Dermis blood vessel endothelial cell (primary cell): ENCODE measurements at regions not wholly inside any gene's neighbourhood (a gene's known extent, or its start where the extent isn't known, plus 50 kb on each side); places are given as distances from the start of the nearest gene placed in this dataset.
A peak's percentile ranks its signal among the peaks of the same experiment; 100 is the strongest.

Experiments
- DNase-seq: peaks from one replicate; pipeline ENCODE4 v3.0.0; 2010

DNA sequence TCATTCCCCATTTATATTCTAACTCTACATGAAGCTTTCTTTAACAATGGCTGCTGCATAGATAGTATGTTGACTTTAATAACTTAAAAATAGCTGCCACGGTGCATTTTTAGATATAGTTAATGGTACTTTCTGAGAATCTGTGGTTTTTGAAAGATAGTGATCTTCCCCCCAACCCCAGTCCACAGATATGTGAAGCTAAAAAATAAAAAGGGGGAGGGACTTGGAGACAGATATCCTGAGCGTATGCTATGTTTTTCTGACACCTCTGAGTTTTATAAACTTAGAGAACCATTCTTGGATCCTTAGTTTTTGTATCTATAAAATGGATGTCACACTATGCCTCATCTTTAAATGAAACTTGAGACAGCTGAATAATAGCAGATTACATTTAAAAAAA is 120.5 kb downstream of the SNX18 start:
- DNase-seq: no peak

DNA sequence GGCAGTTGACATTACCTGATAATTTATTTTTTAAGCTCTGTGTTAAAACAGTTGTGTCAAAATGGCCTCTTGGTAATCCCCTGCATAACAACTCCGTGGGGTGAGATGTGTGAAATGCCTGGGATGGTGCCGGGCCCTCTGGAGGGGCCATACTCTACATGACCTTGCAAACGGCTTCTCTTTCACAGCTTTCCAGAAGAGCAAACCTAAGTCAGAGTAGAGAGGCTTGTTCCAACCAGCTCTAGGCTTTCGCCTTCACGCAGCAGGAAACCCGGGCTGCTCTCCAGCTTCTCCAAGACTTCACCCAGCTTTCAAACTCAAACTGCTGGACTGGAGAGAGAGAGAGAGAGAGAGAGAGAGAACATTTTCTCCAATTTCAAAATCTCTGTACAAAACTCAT is 120.1 kb downstream of the SNX18 start:
- DNase-seq: no peak

GRCh38 chr5:54634089-54634488 is 116.5 kb downstream of the SNX18 start:
- no peak for DNase-seq

- no peak for DNase-seq
Observed at GRCh38 chr5:54632131-54632701, 114.7 kb downstream of the SNX18 start.

DNA sequence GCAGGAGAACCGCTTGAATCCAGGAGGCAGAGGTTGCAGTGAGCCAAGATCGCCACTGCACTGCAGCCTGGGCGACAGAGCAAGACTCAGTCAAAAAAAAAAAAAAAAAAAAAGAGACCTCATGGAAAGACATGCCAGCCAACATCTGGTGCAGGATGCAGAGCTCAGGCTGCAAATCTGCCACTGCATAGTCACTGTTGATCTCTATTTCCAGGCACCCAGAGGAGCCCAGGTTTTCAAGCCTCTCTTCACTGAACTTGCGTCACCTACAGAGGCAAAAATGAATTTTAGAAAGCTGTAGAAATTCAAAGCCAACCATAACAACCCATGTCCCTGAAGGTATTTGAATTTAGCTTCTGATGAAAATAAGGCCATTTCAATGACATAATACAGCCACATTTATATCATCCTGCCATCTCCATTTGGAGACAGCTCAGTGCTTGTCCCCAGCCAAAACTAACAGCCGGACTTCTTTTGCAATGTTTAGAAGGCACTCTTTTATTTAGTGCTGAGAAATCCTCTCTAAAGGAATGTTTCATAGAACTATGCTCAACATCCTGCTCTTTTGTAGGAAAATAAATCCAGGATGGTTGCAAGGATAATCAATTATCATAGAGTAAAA is 113.3 kb downstream of the SNX18 start:
- DNase-seq: no peak

DNA sequence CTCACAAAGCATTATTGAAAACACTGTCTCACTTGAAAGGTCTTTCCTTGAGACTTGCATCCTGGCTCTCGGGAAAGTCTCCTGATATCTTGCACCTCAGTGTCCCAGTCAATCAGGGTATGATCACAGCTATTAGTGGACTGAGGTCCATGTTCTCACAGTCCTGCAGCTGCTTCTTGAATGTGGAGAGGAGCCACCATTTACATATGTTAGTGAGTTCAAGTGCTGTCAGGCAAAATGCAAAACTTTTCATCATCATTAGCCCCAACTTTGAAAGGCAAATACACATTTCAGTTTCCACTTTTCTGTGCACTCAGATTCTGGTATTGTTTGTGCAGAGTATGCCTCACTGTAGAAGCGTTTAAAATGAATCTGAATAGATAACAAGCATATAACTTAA is 111.6 kb downstream of the SNX18 start:
- no peak for DNase-seq

DNA sequence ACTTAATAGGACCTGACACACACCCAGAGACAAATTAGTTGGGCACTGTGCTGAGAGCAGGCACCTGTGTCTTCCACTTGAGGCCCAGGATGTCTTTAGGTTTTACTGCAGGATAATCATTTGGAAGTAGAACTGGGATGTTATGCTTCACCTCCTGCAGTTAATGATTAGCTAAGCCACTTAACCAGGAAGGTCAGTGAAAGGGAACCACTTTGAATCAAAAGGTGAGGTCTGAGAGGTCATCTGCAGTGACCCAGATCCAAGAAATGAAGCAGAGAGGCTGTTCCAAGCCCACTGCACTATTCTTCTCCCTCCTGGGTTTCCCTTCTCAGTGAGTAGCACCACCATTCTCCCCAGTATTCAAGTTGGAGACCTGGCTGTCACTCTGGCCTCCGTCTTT is 110.5 kb downstream of the SNX18 start:
- no peak for DNase-seq

DNA sequence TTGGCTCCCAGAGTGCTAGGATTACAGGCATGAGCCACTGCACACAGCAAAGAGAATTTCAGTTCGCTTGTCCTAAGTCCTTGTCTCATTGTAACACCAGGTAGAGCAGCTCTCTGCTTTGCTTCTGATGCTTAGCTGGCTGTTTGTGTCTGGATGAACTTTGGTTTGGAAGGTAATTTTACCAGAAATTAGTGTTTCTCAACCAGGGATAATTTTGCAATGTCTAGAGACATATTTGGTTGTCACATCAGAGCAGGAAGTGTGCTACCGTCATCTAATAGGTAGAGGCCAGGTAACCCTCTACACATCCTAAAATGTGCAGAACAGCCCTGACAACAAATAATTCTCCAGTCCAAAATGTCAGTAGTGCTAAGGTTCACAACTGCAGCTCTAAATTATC is 108.8 kb downstream of the SNX18 start:
- DNase-seq: no peak

DNA sequence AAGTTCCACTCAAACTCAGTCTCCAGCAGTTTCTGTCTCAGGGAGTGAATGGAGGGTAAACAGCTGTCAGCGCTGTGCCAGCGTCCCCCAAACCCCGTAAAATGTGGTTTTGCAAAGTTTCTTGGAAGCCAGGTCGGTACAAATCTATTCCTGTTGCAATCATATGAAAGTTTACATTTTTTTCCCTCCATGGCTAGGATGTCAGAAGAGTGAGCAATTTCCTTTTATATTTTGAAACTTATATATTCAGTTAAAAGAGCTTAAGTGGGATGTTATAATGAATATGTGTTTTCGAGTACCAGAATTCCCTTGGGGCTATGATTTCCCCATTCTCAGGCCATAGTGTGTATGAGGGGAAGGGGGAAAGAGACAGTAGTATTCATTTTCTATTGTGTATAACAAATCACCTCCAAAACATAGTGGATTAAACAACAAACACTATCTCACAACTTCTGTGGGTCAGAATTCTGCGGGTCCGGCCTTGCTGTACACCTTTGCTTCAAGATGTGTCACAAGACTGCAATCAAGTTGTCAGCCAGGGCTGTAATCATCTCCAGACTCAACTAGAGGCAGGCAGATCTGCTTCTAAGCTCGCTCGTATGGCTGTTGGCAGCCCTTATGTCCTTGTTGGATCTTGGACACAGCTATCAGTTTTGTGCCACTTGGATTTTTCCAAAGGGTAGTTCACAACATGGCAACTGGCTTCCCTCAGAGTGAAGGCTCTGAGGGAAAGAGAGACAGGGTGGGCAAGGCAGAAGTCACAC is 107.4 kb downstream of the SNX18 start:
- no peak for DNase-seq

- DNase-seq: no peak
Observed at GRCh38 chr5:54621709-54622108, 104.2 kb downstream of the SNX18 start.

DNA sequence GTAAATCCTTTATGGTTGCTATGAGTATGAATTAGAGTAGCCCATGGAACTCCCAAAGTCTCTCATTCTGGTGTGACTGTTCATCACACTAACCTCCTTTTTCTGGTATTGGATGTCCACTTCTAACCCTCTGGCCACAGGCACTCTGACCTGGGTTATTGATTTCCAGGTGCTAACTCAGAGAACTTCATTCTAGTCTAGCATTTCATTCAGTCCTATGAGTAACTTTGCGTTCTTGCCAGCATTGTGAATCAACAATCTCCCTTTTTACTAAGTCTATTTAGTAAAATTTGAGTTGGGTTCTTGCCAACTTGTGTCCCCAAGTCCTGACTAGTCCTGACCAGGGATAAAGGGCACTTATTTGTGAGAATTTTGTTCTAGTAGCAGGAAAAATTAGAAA is 103.5 kb downstream of the SNX18 start:
- DNase-seq: no peak

DNA sequence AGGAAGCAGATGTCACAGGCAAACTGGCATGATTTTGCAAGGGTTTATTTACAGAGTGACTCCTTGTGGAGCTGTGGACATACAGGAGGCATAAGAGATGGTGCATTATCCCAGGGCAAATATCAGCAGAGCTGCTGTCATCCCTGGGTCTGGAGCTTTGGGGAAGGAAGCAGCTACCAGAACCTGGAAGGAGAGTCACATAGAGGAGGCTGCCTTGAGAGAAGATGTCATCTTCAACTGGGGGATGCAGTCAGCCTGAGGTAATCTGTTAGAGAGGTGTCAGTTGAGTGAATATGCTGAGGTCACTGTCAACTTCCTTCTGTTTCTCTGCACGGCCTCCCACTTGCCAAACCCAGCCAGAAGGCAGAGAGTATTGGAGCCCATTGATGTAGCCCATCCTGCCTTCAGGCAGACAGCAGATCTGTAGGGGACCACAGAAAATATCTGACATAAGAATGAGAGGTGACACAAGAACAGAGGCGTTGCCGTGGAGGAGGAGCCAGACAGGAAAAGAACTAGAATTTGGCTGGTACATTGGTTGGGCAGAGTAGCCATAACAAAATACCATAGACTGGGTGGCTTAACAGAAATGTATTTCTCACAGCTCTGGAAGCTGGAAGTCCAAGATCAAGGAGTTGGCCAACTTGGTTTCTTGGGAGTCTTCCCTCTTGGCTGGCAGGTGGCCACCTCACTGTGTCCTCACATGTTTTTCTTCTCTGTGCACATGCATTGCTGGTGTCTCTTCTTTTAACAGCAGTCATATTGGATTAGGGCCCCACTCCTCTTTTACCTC is 102.8 kb downstream of the SNX18 start:
- DNase-seq: no peak

DNA sequence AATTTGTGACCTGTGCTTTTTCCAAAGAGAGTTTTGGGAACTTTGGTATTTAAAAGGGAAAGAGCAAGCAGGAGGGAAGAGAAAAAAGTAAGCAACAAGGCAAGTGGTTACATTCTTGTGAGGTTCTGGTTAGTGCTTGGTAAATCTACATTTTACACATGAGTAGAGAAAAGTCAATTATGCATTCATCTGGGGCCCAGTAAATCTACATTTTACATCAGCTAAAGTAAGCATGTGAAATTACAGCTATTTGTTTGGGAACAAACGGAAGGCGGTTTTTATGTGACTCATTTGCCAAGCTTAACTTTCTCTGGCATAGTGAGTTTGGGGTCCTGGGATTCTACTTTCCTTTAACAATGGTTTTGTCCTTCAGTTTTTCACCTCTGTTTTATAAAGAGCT is 102.2 kb downstream of the SNX18 start:
- DNase-seq: peak; percentile 1

DNA sequence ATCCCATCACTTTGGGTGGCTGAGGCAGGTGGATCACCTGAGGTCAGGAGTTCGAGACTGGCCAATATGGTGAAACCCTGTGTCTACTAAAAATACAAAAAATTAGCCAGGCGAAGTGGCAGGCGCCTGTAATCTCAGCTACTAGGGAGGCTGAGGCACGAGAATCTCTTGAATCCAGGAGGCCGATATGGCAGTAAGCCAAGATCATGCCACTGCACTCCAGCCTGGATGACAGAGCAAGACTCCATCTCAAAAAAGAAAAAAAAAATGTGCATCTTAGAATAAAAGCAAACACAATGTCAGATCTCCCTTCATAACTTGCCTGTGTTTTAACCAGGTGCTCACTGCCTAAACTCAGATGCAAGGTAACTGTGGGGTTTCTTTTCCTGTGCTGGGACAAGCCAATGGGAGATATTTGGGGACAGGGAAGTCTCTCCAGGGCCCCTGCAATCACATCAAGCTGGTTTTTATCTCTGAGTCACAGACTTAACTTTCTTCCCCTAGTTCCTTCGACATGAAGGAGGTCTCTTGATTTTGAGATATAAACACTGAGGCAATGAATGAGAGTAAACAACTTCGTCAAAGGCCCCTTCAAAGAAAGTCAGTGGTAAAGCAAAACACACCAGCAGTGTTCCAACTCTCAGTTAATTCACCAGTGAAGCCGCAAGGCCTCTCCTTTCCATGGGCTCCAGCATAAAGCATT is 99.1 kb downstream of the SNX18 start:
- no peak for DNase-seq

- no peak for DNase-seq
Observed at GRCh38 chr5:54616031-54616430, 98.5 kb downstream of the SNX18 start.

DNA sequence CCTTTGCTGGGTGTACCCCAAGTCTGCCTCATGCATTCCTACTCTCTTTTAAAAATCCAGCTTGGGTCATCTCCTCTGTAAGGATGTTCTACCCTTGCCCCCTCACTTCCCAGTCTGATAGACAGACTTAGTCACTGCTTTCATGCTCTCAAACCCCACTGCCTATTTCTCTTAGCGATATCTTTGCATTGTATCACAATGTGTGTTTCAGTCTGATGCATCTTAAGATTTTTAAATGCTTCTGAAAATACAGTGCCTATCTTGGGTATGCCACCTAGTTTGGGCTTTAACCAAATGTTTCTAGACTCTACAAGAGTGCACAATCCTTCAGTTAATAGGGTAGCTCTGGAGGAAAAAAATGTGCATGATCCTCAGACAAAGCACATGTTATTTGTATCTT is 97.8 kb downstream of the SNX18 start:
- DNase-seq: no peak

- no peak for DNase-seq
Observed at GRCh38 chr5:54612711-54613110, 95.2 kb downstream of the SNX18 start.

GRCh38 chr5:54611290-54611951 is 93.9 kb downstream of the SNX18 start:
- peak; percentile 41 for DNase-seq

- peak; percentile 53 for DNase-seq
Observed at GRCh38 chr5:54610197-54610944, 92.8 kb downstream of the SNX18 start.

DNA sequence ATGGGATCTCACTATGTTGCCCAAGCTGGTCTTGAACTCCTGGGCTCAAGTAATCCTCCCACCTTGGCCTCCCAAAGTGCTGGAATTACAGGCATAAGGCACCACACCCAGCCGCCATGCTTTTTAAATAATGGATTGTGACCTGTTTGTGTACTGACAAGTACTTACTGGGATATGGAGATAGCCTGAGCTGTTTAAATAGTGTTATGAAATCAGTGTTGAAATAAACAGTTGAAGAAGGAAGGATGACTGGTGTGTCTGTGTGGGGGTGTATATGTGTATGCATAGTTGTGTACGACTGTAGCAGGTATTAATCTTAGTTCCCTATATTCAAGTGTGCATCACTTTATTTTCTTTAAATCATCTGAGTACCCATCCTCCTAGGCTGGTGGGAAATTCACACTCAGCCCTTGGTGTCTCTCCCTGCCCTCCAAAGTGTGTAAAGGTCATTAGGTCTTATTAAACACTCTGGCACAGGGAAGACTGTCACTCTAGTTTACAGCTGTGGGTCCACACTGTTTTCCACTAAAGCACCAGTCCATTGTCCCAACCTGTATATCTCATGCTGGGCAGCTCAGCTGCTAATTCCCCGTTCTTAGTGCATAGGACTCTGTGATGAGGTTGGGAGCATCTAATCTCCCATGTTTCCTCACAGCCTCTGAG is 91.0 kb downstream of the SNX18 start:
- no peak for DNase-seq

DNA sequence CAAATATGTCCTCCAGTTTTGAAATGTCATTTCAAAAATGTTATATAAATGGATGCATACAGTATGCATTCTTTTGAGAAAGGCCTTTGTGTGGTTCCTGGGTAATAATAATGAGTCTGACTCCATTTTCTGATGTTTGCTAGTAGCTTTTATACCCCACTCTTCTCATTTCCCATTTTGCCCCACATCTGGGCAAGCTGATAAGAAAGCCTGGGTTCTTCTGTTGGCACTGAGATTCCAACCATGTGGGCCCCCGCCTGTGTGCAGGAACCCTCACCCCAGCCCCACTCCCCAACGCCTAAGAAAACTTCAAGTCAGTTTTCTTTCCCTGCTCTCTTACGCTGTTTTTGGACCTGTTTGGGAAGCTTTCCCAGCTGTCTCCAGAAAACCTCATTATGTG is 89.4 kb downstream of the SNX18 start:
- no peak for DNase-seq
